NCI-H345 treated with DMSO at 0.1 percent for 48 hours (cell line): ENCODE measurements at regions not wholly inside any gene's neighbourhood (a gene's known extent, or its start where the extent isn't known, plus 50 kb on each side); places are given as distances from the start of the nearest gene placed in this dataset.
"Not testable (repeated sequence)": the region's sequence is repeated elsewhere in the genome, so short reads cannot be mapped to it uniquely, and the experiment has no call there.

ENCODE experiments used
- DNase-seq: peaks from one replicate; lab custom pipeline; 2025; ENCODE audit not compliant: unreplicated experiment; lab: John Stamatoyannopoulos, UW

GRCh38 chr12:9449657-9450126, 158.0 kb downstream of the KLRB1 start:
- DNase-seq, result not testable (repeated sequence)

- no peak for DNase-seq
These were observed 158.5 kb downstream of the KLRB1 start for GRCh38 chr12:9449181-9449580.

- DNase-seq, result not testable (repeated sequence)
These were observed 159.1 kb downstream of the KLRB1 start for GRCh38 chr12:9448648-9449047.

GRCh38 chr12:9447791-9448614, 159.7 kb downstream of the KLRB1 start:
- peak; percentile 78 for DNase-seq

- DNase-seq, result not testable (repeated sequence)
These were observed 160.6 kb downstream of the KLRB1 start for GRCh38 chr12:9446883-9447761.

GRCh38 chr12:9440428-9440827, 167.3 kb downstream of the KLRB1 start:
- not testable (repeated sequence) for DNase-seq

GRCh38 chr12:9435682-9436081, 172.0 kb downstream of the KLRB1 start:
- DNase-seq, result not testable (repeated sequence)

- DNase-seq, result not testable (repeated sequence)
These were observed 177.3 kb downstream of the KLRB1 start for GRCh38 chr12:9430385-9430784.

GRCh38 chr12:9428856-9429255, 178.9 kb downstream of the KLRB1 start:
- DNase-seq, result not testable (repeated sequence)

GRCh38 chr12:9425429-9425828, 182.3 kb downstream of the KLRB1 start:
- DNase-seq, result not testable (repeated sequence)

- not testable (repeated sequence) for DNase-seq
These were observed 183.5 kb downstream of the KLRB1 start for GRCh38 chr12:9424175-9424740.

- not testable (repeated sequence) for DNase-seq
These were observed 185.0 kb downstream of the KLRB1 start for GRCh38 chr12:9422689-9423088.

GRCh38 chr12:9421520-9422086, 186.1 kb downstream of the KLRB1 start:
- not testable (repeated sequence) for DNase-seq

- not testable (repeated sequence) for DNase-seq
These were observed 186.7 kb downstream of the KLRB1 start for GRCh38 chr12:9420817-9421519.

- DNase-seq, result not testable (repeated sequence)
These were observed 189.1 kb downstream of the KLRB1 start for GRCh38 chr12:9418669-9419041.

GRCh38 chr12:9417947-9418668, 189.6 kb downstream of the KLRB1 start:
- DNase-seq, result not testable (repeated sequence)

- not testable (repeated sequence) for DNase-seq
These were observed 190.4 kb downstream of the KLRB1 start for GRCh38 chr12:9417341-9417740.

GRCh38 chr12:9416346-9416745, 191.4 kb downstream of the KLRB1 start:
- DNase-seq, result not testable (repeated sequence)

GRCh38 chr12:9415898-9416297, 191.8 kb downstream of the KLRB1 start:
- not testable (repeated sequence) for DNase-seq

- not testable (repeated sequence) for DNase-seq
These were observed 193.9 kb downstream of the KLRB1 start for GRCh38 chr12:9413862-9414261.
